GM18520 (cell line): ENCODE measurements at regions not wholly inside any gene's neighbourhood (a gene's known extent, or its start where the extent isn't known, plus 50 kb on each side); places are given as distances from the start of the nearest gene placed in this dataset.

ENCODE experiments used
- ATAC-seq: cut with Tn5 transposase; IDR thresholded peaks from one replicate; pipeline ENCODE4 v1.9.1; 2021; ENCODE audit not compliant: unreplicated experiment

GRCh38 chr20:20939006-20939405 is 167.2 kb downstream of the LINC00237 start:
- ATAC-seq, result no peak

- no peak for ATAC-seq
Measured at GRCh38 chr20:20938599-20938998, 167.6 kb downstream of the LINC00237 start.

GRCh38 chr20:20938131-20938530 is 168.0 kb downstream of the LINC00237 start:
- ATAC-seq, result no peak

GRCh38 chr20:20933142-20933958 is 172.8 kb downstream of the LINC00237 start:
- ATAC-seq, result no peak

- ATAC-seq, result no peak
Measured at GRCh38 chr20:20932156-20932555, 174.0 kb downstream of the LINC00237 start.

- ATAC-seq, result no peak
Measured at GRCh38 chr20:20931632-20932031, 174.5 kb downstream of the LINC00237 start.

GRCh38 chr20:20931024-20931423 is 175.1 kb downstream of the LINC00237 start:
- no peak for ATAC-seq

- ATAC-seq, result no peak
Measured at GRCh38 chr20:20930500-20930899, 175.7 kb downstream of the LINC00237 start.

- ATAC-seq, result no peak
Measured at GRCh38 chr20:20929341-20929740, 176.8 kb downstream of the LINC00237 start.

- no peak for ATAC-seq
Measured at GRCh38 chr20:20926222-20926905, 179.8 kb downstream of the LINC00237 start.

GRCh38 chr20:20920433-20920832 is 185.7 kb downstream of the LINC00237 start:
- ATAC-seq, result no peak

- no peak for ATAC-seq
Measured at GRCh38 chr20:20915844-20916243, 190.3 kb downstream of the LINC00237 start.

- ATAC-seq, result no peak
Measured at GRCh38 chr20:20904501-20904831, 192.0 kb upstream of the RALGAPA2 start.

GRCh38 chr20:20903773-20904500 is 191.5 kb upstream of the RALGAPA2 start:
- no peak for ATAC-seq

- ATAC-seq, result no peak
Measured at GRCh38 chr20:20897922-20898321, 185.5 kb upstream of the RALGAPA2 start.

- no peak for ATAC-seq
Measured at GRCh38 chr20:20897145-20897544, 184.7 kb upstream of the RALGAPA2 start.

GRCh38 chr20:20896606-20897005 is 184.2 kb upstream of the RALGAPA2 start:
- ATAC-seq, result no peak

- ATAC-seq, result no peak
Measured at GRCh38 chr20:20895537-20895936, 183.1 kb upstream of the RALGAPA2 start.

- ATAC-seq, result no peak
Measured at GRCh38 chr20:20894753-20895152, 182.3 kb upstream of the RALGAPA2 start.

GRCh38 chr20:20894280-20894679 is 181.8 kb upstream of the RALGAPA2 start:
- no peak for ATAC-seq

- ATAC-seq, result no peak
Measured at GRCh38 chr20:20892328-20892727, 179.9 kb upstream of the RALGAPA2 start.

GRCh38 chr20:20890751-20891150 is 178.3 kb upstream of the RALGAPA2 start:
- ATAC-seq, result no peak
